ENCODE measurements at regions not wholly inside any gene's neighbourhood (a gene's known extent, or its start where the extent isn't known, plus 50 kb on each side); places are given as distances from the start of the nearest gene placed in this dataset.

- H3K27ac ChIP-seq (ENCODE audit: low read depth, low read length): no peak overlapping the region
- peaks cover 5% of the 10 kb centered on the region for H3K4me1 ChIP-seq (ENCODE audit: insufficient read depth, low read length)
- no peaks in the 10 kb centered on the region for H3K36me3 ChIP-seq (ENCODE audit: insufficient read depth, low read length)
- DNase-seq (ENCODE audit: insufficient read length, low spot score, missing footprints): no peak
- no peaks in the 10 kb centered on the region for H3K79me2 ChIP-seq (ENCODE audit: insufficient read depth, low read length)
- H2AFZ ChIP-seq (ENCODE audit: low read length): no peak overlapping the region
- TF ChIP-seq, protein P1, sequence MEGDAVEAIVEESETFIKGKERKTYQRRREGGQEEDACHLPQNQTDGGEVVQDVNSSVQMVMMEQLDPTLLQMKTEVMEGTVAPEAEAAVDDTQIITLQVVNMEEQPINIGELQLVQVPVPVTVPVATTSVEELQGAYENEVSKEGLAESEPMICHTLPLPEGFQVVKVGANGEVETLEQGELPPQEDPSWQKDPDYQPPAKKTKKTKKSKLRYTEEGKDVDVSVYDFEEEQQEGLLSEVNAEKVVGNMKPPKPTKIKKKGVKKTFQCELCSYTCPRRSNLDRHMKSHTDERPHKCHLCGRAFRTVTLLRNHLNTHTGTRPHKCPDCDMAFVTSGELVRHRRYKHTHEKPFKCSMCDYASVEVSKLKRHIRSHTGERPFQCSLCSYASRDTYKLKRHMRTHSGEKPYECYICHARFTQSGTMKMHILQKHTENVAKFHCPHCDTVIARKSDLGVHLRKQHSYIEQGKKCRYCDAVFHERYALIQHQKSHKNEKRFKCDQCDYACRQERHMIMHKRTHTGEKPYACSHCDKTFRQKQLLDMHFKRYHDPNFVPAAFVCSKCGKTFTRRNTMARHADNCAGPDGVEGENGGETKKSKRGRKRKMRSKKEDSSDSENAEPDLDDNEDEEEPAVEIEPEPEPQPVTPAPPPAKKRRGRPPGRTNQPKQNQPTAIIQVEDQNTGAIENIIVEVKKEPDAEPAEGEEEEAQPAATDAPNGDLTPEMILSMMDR (IDR thresholded peaks at IDR 0.05; ENCODE audit: extremely low read depth, low read depth, low read length): no peak
- H3K27me3 ChIP-seq (ENCODE audit: insufficient read depth, low read length): peaks cover 3% of the 10 kb centered on the region
- no peaks in the 10 kb centered on the region for H3K9me3 ChIP-seq (ENCODE audit: low read depth, low read length)
- H3K4me2 ChIP-seq (ENCODE audit: insufficient read depth, low read length): no peak overlapping the region
- H4K20me1 ChIP-seq (ENCODE audit: insufficient read depth, low read length): no peaks in the 10 kb centered on the region
- H3K4me3 ChIP-seq (ENCODE audit: insufficient read depth, low read length): no peak overlapping the region
These were observed 66.5 kb upstream of the NBL1 start for GRCh38 chr1:19577561-19577960.

DNA sequence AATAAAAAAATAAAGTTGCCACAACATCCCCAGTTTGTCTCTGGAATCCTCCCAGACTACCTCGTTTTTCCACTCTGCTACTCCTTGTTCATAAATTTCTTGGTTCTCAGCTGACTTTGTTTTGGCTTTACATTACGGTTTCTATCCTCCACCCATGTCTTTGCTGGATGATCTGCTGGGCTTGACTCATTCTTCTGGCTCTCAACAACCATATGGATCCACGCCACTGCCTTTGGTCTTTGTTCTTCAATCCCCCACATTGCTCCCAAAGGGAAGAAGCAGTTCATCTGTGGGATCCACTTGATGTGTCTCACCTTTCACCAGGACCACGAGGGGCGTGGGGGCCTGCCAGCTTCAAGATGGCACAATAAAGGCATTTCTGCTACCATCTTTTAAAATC lies 67.1 kb upstream of the NBL1 start:
- H3K4me3 ChIP-seq (ENCODE audit: insufficient read depth, low read length): no peak overlapping the region
- no peak for DNase-seq (ENCODE audit: insufficient read length, low spot score, missing footprints)
- H3K27me3 ChIP-seq (ENCODE audit: insufficient read depth, low read length): peaks cover 3% of the 10 kb centered on the region
- H4K20me1 ChIP-seq (ENCODE audit: insufficient read depth, low read length): no peaks in the 10 kb centered on the region
- H3K4me2 ChIP-seq (ENCODE audit: insufficient read depth, low read length): no peak overlapping the region
- H3K79me2 ChIP-seq (ENCODE audit: insufficient read depth, low read length): no peaks in the 10 kb centered on the region
- TF ChIP-seq, protein P1 (IDR thresholded peaks at IDR 0.05; ENCODE audit: extremely low read depth, low read depth, low read length): no peak
- H3K9me3 ChIP-seq (ENCODE audit: low read depth, low read length): no peaks in the 10 kb centered on the region
- H3K4me1 ChIP-seq (ENCODE audit: insufficient read depth, low read length): peaks cover 5% of the 10 kb centered on the region
- H3K36me3 ChIP-seq (ENCODE audit: insufficient read depth, low read length): no peaks in the 10 kb centered on the region
- no peak overlapping the region for H2AFZ ChIP-seq (ENCODE audit: low read length)
- H3K27ac ChIP-seq (ENCODE audit: low read depth, low read length): no peak overlapping the region

DNA sequence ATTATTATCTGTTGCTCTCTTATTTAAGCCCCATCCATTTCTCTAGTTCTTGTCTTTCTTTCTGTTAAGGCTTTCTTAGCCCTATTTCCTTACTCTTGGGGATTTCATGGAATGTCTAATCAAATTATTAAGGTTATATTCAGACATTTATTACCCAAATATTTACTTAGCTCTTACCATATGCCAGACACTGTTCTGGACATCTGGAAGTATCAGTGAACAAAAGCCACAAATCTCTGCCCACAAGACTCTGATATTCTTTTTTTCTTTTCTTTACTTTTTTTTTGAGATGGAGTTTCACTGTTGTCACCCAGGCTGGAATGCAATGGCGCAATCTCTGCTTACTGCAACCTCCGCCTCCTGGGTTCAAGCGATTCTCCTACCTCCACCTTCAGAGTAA lies 74.3 kb upstream of the NBL1 start:
- no peak overlapping the region for H3K4me3 ChIP-seq (ENCODE audit: insufficient read depth, low read length)
- no peaks in the 10 kb centered on the region for H3K36me3 ChIP-seq (ENCODE audit: insufficient read depth, low read length)
- no peaks in the 10 kb centered on the region for H3K27me3 ChIP-seq (ENCODE audit: insufficient read depth, low read length)
- H2AFZ ChIP-seq (ENCODE audit: low read length): no peak overlapping the region
- H3K9me3 ChIP-seq (ENCODE audit: low read depth, low read length): no peaks in the 10 kb centered on the region
- no peaks in the 10 kb centered on the region for H3K4me1 ChIP-seq (ENCODE audit: insufficient read depth, low read length)
- TF ChIP-seq, protein P1 (IDR thresholded peaks at IDR 0.05; ENCODE audit: extremely low read depth, low read depth, low read length): no peak
- H4K20me1 ChIP-seq (ENCODE audit: insufficient read depth, low read length): no peaks in the 10 kb centered on the region
- no peak for DNase-seq (ENCODE audit: insufficient read length, low spot score, missing footprints)
- H3K4me2 ChIP-seq (ENCODE audit: insufficient read depth, low read length): no peak overlapping the region
- H3K79me2 ChIP-seq (ENCODE audit: insufficient read depth, low read length): no peaks in the 10 kb centered on the region
- H3K27ac ChIP-seq (ENCODE audit: low read depth, low read length): no peak overlapping the region

GRCh38 chr1:19567041-19567440 lies 77.1 kb upstream of the NBL1 start:
- Histone ChIP-seq H3K4me1 (ENCODE audit: insufficient read depth, low read length) (peaks cover 18% of the 10 kb centered on the region), H3K9me3 (ENCODE audit: low read depth, low read length) (no peaks in the 10 kb centered on the region), H3K79me2 (ENCODE audit: insufficient read depth, low read length) (no peaks in the 10 kb centered on the region), H3K27me3 (ENCODE audit: insufficient read depth, low read length) (no peaks in the 10 kb centered on the region), H3K27ac (ENCODE audit: low read depth, low read length) (no peak overlapping the region), H3K36me3 (ENCODE audit: insufficient read depth, low read length) (no peaks in the 10 kb centered on the region), H3K4me2 (ENCODE audit: insufficient read depth, low read length) (no peak overlapping the region), H3K4me3 (ENCODE audit: insufficient read depth, low read length) (no peak overlapping the region), H2AFZ (ENCODE audit: low read length) (no peak overlapping the region), H4K20me1 (ENCODE audit: insufficient read depth, low read length) (no peaks in the 10 kb centered on the region)
- TF ChIP-seq, protein P1 (IDR thresholded peaks at IDR 0.05; ENCODE audit: extremely low read depth, low read depth, low read length): no peak
- DNase-seq (ENCODE audit: insufficient read length, low spot score, missing footprints): no peak

All from osteoblast (primary cell).